ENCODE measurements at regions not wholly inside any gene's neighbourhood (a gene's known extent, or its start where the extent isn't known, plus 50 kb on each side); places are given as distances from the start of the nearest gene placed in this dataset.
"Not testable (repeated sequence)": the region's sequence is repeated elsewhere in the genome, so short reads cannot be mapped to it uniquely, and the experiment has no call there.

GRCh38 chr10:65040796-65041195 is 1519.6 kb downstream of the REEP3 start:
- DNase-seq (ENCODE audit: low read depth in 4 of 4, low spot score in 3 of 4), result no peak

DNA sequence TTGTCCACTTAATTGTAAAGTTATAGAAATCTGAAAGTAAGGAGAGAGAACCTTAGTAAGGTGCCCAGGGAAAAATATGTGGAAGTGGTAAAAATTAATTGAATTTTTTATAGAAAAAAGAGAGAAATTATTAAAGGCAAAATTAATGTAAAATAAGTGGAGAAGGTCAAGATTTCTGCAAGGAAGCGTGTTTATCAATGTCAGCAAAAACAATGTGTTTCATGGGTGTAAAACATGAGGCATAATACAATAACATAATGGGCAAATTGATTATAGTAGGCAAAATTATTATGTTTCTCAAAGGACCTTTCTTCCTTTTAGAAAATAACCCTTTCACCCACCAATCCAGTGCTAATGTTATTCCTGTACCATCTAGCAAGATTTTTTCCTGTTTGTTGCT is 1520.1 kb downstream of the REEP3 start:
- DNase-seq (ENCODE audit: low read depth in 4 of 4, low spot score in 3 of 4), result no peak

DNA sequence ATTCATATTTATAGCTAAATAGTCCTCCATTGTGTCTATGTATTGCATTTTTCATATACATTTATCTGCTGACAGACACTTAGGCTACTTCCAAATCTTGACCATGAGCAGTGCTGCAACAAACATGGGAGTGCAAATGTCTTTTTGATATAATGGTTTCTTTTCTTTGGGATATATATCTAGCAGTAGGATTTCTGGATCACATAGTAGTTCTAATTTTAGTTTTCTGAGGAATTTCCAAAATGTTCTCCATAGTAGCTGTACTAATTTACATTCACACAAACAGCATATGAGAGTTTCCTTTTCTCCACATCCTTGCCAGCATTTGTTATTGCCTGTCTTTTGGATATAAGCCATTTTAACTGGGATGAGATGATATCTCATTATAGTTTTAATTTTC is 1521.3 kb downstream of the REEP3 start:
- DNase-seq (ENCODE audit: low read depth in 4 of 4, low spot score in 3 of 4), result no peak

GRCh38 chr10:65046831-65047230 is 1525.6 kb downstream of the REEP3 start:
- no peak for DNase-seq (ENCODE audit: low read depth in 4 of 4, low spot score in 3 of 4)

GRCh38 chr10:65052111-65052510 is 1530.9 kb downstream of the REEP3 start:
- DNase-seq (ENCODE audit: low read depth in 4 of 4, low spot score in 3 of 4), result not testable (repeated sequence)

DNA sequence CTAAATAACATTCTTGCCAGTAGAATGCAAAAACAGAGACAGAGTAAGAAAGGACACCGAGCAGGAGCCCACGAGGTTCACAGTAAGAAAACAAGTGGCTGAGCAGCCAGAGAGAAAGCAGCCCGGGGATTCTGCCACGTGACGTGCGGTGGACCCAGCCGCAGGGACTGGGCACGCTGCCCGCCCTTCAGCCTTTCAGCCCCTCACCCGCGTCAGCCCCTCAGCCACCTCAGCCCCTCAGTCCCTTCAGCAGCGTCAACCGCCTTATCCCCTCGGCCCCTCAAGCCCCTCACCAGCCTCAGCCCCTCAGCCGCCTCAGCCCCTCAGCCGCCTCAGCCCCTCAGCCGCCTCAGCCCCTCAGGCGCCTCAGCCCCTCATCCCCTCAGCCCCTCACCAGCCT is 1532.2 kb downstream of the REEP3 start:
- DNase-seq (ENCODE audit: low read depth in 4 of 4, low spot score in 3 of 4), result not testable (repeated sequence)

DNA sequence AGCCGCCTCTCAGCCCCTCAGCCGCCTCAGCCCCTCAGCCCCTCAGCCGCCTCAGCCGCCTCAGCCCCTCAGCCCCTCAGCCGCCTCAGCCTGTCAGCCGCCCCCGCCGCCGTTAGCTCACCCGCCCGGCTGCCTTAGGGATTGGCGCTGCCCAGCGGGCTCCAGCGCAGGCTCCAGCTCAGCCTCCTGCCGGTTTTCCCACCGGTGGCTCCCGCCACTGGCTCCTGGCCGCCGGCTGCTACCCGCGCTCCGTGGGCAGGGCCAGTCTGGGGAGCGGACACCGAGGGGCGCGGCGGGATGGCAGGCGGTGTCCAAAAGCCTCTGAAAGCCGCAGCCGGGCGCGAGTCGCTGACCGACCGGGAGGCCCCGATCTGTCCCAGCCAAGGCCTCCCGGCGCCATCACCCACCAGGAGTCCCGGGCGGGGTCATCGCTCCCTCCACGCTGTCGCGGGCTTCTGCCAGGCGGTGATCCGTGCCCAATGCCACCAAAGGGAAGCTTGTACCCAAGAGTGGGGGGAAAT is 1532.7 kb downstream of the REEP3 start:
- not testable (repeated sequence) for DNase-seq (ENCODE audit: low read depth in 4 of 4, low spot score in 3 of 4)

DNA sequence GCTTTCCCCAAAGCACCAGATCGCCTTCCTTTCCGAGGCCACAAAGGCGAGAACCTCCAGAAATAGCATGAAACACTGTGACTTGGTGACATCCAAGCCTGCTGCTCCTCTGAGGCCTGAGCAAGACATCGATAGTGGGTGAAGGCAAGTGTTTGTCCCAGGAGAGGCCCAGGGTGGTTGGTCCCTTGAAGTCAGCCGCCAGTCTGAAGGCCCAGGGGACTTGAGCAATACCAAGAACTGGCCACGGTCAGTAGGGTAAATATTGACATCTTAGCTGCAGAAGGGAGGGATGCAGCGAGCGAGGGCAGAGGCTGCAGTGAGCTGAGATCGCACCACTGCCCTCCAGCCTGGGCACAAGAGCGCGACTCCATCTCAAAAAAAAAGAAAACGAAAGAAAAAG is 1533.5 kb downstream of the REEP3 start:
- DNase-seq (ENCODE audit: low read depth in 4 of 4, low spot score in 3 of 4), result not testable (repeated sequence)

GRCh38 chr10:65065278-65065677 is 1544.1 kb downstream of the REEP3 start:
- DNase-seq (ENCODE audit: low read depth in 4 of 4, low spot score in 3 of 4), result no peak

DNA sequence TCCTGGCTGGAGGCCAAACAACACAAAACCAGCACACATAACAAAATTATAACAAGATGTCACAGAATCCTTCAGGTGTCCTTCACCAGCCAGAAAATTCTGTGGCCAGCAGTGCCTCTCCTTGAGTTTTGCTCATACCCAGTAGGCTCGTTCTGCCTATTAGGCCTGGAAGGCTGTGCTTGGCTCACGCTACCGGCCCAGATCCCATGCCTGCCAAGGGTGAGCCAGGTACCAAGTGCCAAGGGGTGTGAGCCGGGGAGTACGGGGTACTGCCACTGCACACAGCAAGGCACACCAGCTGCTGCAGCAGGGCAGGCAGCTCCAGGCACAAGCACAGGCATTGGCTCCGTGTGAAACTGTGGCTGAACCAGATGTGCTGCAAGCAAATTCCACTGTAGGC is 1562.0 kb downstream of the REEP3 start:
- DNase-seq (ENCODE audit: low read depth in 4 of 4, low spot score in 3 of 4), result no peak

GRCh38 chr10:65090991-65091390 is 1569.8 kb downstream of the REEP3 start:
- no peak for DNase-seq (ENCODE audit: low read depth in 4 of 4, low spot score in 3 of 4)

DNA sequence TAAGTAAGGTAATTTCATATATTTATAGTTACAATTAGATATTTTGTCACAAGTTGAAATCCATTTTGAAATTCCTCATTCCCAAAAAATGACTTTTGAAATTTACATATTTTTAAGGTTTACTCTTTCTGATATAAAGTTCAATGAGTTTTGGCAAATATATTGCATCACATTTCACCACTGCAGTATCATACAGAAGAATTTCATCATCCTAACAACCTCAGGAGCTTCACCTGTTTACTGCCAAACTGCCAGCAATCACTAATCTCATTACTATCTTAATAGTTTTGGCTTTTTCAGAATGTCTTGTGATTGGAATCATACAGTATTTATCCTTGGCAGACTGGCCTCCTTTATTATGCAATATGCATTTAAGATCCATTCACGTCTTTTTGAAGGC is 1578.9 kb downstream of the REEP3 start:
- no peak for DNase-seq (ENCODE audit: low read depth in 4 of 4, low spot score in 3 of 4)

DNA sequence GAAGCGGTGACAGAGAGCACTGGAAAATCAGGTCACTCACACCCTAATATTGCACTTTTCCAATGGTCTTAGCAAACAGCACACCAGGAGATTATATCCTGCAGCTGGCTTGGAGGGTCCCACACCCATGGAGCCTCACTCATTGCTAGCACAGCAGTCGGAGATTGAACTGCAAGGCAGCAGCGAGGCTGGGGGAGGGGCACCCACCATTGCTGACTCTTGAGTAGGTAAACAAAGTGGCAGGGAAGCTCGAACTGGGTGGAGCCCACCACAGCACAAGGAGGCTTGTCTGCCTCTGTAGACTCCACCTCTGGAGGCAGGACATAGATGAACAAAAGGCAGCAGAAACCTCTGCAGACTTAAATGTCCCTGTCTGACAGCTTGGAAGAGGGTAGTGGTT is 1579.7 kb downstream of the REEP3 start:
- DNase-seq (ENCODE audit: low read depth in 4 of 4, low spot score in 3 of 4), result not testable (repeated sequence)

DNA sequence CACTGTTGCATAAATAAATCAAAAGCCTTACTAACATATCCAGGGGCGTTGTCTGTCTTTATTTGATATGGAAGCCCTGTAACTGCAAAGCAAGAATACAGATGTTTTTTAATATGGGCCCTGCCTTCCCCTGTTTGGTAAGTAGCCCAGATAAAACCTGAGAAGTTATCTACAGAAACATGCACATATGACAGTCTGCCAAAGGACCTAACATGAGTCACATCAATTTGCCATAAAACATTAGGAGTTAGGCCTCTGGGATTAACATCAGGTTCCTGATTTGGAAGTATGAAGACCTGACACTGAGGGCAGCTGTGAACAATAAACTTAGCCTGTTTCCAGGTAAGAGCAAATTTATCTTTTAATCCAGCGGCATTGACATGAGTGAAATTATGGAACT is 1588.8 kb downstream of the REEP3 start:
- no peak for DNase-seq (ENCODE audit: low read depth in 4 of 4, low spot score in 3 of 4)

DNA sequence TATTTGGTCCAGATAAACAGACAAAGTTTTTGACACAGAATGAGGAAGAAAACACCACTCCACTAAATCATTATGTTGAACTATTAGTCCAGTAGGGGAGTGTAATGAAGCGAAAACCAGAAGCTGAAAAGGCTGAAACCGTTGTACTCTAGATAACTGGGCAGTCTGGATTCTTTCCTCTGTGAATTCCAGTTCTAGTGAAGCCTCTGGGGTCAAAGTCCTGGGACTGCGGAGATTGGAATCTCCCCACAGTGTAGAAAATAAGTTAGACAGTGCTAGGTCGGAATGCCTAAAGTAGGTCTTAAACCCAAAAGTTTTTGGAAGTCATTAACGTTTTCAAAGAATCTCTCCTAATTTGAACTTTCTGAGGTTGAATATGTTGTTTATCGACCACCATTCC is 1589.9 kb downstream of the REEP3 start:
- not testable (repeated sequence) for DNase-seq (ENCODE audit: low read depth in 4 of 4, low spot score in 3 of 4)

- no peak for DNase-seq (ENCODE audit: low read depth in 4 of 4, low spot score in 3 of 4)
Measured at GRCh38 chr10:65112573-65112972, 1591.4 kb downstream of the REEP3 start.

- no peak for DNase-seq (ENCODE audit: low read depth in 4 of 4, low spot score in 3 of 4)
Measured at GRCh38 chr10:65123120-65123519, 1601.9 kb downstream of the REEP3 start.

GRCh38 chr10:65125212-65125611 is 1604.0 kb downstream of the REEP3 start:
- DNase-seq (ENCODE audit: low read depth in 4 of 4, low spot score in 3 of 4), result no peak

- no peak for DNase-seq (ENCODE audit: low read depth in 4 of 4, low spot score in 3 of 4)
Measured at GRCh38 chr10:65126288-65126687, 1605.1 kb downstream of the REEP3 start.

- no peak for DNase-seq (ENCODE audit: low read depth in 4 of 4, low spot score in 3 of 4)
Measured at GRCh38 chr10:65128277-65128676, 1607.1 kb downstream of the REEP3 start.

GRCh38 chr10:65130162-65130758 is 1609.1 kb downstream of the REEP3 start:
- no peak for DNase-seq (ENCODE audit: low read depth in 4 of 4, low spot score in 3 of 4)

DNA sequence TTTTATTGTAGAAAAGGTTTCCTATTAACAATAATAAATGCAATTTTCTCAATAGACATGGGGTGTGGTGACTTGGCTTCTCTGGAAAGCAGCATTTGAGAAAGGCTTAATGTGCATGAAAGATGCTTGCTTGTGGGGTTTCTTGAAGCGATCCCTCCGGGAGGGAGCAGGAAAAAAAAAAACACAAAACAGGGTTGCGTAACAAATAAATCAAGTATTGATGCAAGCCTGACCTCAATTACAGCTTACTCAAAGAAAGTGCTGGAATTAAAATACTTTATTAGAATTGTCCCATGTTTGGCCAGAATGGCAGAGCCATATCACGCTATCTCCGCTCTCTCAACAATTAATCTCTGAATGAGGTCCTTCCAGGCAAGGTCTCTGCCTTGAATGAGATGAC is 1612.5 kb downstream of the REEP3 start:
- no peak for DNase-seq (ENCODE audit: low read depth in 4 of 4, low spot score in 3 of 4)

- DNase-seq (ENCODE audit: low read depth in 4 of 4, low spot score in 3 of 4), result no peak
Measured at GRCh38 chr10:65135508-65135907, 1614.3 kb downstream of the REEP3 start.
